Right lobe of liver (tissue), 4 donors: ENCODE measurements at regions not wholly inside any gene's neighbourhood (a gene's known extent, or its start where the extent isn't known, plus 50 kb on each side); places are given as distances from the start of the nearest gene placed in this dataset.

Experiments
- CTCF ChIP-seq, 4 donors: fragments of 200-600 bp in 3 of 4; fragments of 450-650 bp in 1 of 4; IDR thresholded peaks; one replicate each; pipeline versions ENCODE4 v1.5.1 to v1.8.0; 2016 to 2022; ENCODE audit warnings: antibody characterized with exemption in 4 of 4, mild to moderate bottlenecking in 2 of 4
- POLR2A ChIP-seq: fragments of 450-650 bp; IDR thresholded peaks from one replicate; pipeline ENCODE4 v1.6.1; 2017; ENCODE audit warnings: antibody characterized with exemption, mild to moderate bottlenecking
- donor health status: DM: no; HTN: no; CAD: no.
- donor health status: DM: no; HTN: no; CAD: no.
- donor health status: DM: no; HTN: yes; CAD: no.

GRCh38 chr4:185932491-185932890 lies 120.5 kb upstream of the SORBS2 start:
- no peak for TF ChIP-seq CTCF (IDR thresholded peaks at IDR 0.05)
- no peak for TF ChIP-seq POLR2A
